Ascending aorta (tissue), 2 donors: ENCODE measurements at regions not wholly inside any gene's neighbourhood (a gene's known extent, or its start where the extent isn't known, plus 50 kb on each side); places are given as distances from the start of the nearest gene placed in this dataset.

Experiments used
- DNase-seq, 2 donors: peaks; one replicate each; pipeline ENCODE4 v3.0.0-alpha.2; 2019; ENCODE audit warnings: low spot score in 2 of 2
- H3K27ac ChIP-seq, 2 donors: fragments of 200-600 bp; sonication (generic); one replicate each; pipeline ENCODE4 v1.5.1; 2016 to 2017; ENCODE audit warnings: mild to moderate bottlenecking in 1 of 2
- H3K27me3 ChIP-seq: fragments of 200-600 bp; sonication (generic); one replicate; pipeline ENCODE4 v1.5.1; 2017
- H3K36me3 ChIP-seq, 2 donors: fragments of 200-600 bp; sonication (generic); one replicate each; pipeline ENCODE4 v1.5.1; 2016
- H3K4me1 ChIP-seq, 2 donors: fragments of 200-600 bp; sonication (generic); one replicate each; pipeline ENCODE4 v1.5.1; 2016 to 2017; ENCODE audit warnings: mild to moderate bottlenecking in 1 of 2
- H3K4me3 ChIP-seq, 2 donors: fragments of 200-600 bp; sonication (generic); one replicate each; pipeline ENCODE4 v1.5.1; 2016 to 2017; ENCODE audit warnings: mild to moderate bottlenecking in 1 of 2
- H3K9me3 ChIP-seq, 2 donors: fragments of 200-600 bp; sonication (generic); one replicate each; pipeline ENCODE4 v1.5.1; 2016
- intact Hi-C: fragments of 100-400 bp; cut with DNase I; formaldehyde crosslinking; loops from one replicate; pipeline ENCODE4 v1.15.1; 2023
- TF ChIP-seq, protein P1 (sequence below), 3 experiments: fragments of 200-600 bp in 2 of 3; fragments of 450-650 bp in 1 of 3; sonication (generic) in 2 of 3; IDR thresholded peaks; one replicate each; pipeline ENCODE4 v1.5.1; 2016 to 2019; ENCODE audit warnings: antibody characterized with exemption in 3 of 3, mild to moderate bottlenecking in 1 of 3, moderate library complexity in 1 of 3

DNA sequence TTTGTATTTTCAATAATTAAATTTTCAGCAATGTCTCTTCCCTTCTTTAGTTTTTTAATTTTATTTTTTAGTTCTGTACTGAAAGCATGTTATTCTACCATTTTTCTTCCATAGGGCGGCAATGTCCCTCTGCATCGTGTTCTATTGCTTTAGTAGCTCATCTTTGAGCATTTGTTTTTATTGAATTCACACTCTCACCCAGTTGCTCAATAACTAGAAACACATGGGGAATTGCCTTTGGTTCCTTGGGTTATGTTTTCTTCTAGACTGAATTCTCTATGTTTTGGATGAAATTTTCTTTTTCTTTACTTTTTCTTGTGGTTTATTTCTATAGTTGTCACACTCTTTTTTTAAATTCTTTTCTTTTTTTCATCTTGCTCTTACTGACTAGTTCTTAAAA, 233.8 kb upstream of the LDB2 start:
- TF ChIP-seq, protein P1, sequence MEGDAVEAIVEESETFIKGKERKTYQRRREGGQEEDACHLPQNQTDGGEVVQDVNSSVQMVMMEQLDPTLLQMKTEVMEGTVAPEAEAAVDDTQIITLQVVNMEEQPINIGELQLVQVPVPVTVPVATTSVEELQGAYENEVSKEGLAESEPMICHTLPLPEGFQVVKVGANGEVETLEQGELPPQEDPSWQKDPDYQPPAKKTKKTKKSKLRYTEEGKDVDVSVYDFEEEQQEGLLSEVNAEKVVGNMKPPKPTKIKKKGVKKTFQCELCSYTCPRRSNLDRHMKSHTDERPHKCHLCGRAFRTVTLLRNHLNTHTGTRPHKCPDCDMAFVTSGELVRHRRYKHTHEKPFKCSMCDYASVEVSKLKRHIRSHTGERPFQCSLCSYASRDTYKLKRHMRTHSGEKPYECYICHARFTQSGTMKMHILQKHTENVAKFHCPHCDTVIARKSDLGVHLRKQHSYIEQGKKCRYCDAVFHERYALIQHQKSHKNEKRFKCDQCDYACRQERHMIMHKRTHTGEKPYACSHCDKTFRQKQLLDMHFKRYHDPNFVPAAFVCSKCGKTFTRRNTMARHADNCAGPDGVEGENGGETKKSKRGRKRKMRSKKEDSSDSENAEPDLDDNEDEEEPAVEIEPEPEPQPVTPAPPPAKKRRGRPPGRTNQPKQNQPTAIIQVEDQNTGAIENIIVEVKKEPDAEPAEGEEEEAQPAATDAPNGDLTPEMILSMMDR (IDR thresholded peaks at IDR 0.05), result no peak
- intact Hi-C loops, result no loop called here

DNA sequence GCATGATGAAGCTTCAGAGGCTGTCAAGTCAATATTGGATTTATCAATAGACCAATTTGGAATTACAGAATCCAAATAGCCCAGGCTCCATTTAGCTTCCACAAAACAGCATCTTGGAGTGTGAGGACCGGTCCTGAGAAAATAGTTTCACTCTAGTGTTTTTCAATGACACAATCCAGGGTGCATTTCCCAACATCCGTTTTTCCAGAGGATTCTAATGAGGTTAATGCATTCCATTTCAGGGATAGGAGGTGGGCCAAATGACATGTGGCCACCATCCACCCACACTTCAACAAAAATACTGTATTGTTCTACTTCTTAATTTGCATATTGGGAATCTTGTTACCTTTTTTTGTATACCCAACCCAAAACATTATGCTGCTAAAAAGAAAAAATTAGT, 229.8 kb upstream of the LDB2 start:
- Histone ChIP-seq H3K27me3 (no peaks in the 10 kb centered on the region), H3K4me3 (no peak overlapping the region), H3K4me1 (no peaks in the 10 kb centered on the region), H3K36me3 (no peaks in the 10 kb centered on the region), H3K27ac (no peak overlapping the region), H3K9me3 (no peaks in the 10 kb centered on the region)
- TF ChIP-seq, protein P1 (IDR thresholded peaks at IDR 0.05), result no peak
- no peak for DNase-seq
- intact Hi-C loops, result no loop called here

More for the DNA sequence above, 233.8 kb upstream of the LDB2 start:
- DNase-seq, result no peak
- H3K27me3 ChIP-seq, result no peaks in the 10 kb centered on the region
- no peak overlapping the region for H3K27ac ChIP-seq
- H3K9me3 ChIP-seq, result no peaks in the 10 kb centered on the region
- H3K4me1 ChIP-seq, result no peaks in the 10 kb centered on the region
- H3K36me3 ChIP-seq, result no peaks in the 10 kb centered on the region
- H3K4me3 ChIP-seq, result no peak overlapping the region

DNA sequence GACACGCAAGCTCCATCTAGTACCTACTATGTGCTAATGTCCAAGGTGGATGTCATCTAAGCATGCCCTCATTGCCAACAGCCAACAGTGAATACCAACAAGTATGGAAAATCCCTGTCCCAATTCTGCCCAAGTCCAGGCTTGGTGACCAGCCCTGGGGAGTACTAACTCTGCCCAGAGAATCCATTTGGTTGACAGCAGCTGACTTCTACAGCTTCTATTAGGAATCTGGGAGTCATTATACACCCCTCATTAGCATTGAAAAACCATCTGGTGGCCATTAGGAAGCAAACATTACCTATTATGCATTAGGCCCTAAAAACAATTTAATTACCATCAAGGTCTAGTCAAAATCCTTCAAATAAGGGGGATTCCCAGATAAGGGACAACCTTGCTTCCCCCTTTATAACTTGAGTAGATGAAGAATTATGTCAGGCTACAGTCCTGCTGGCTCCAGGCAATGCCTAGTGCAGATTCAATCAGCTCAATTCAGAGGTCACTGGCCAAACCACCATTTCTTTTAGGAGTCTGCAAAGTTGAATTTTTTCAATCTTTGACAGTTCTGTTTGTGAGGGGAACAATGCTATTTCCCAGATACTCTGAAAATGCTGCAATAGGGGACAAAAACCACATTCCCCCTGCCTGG, 228.0 kb upstream of the LDB2 start:
- Histone ChIP-seq H3K36me3 (no peaks in the 10 kb centered on the region), H3K27me3 (no peaks in the 10 kb centered on the region), H3K9me3 (no peaks in the 10 kb centered on the region), H3K4me1 (no peaks in the 10 kb centered on the region), H3K4me3 (no peak overlapping the region), H3K27ac (no peak overlapping the region)
- TF ChIP-seq, protein P1 (IDR thresholded peaks at IDR 0.05), result no peak
- DNase-seq, result no peak
- intact Hi-C loops, result no loop called here

DNA sequence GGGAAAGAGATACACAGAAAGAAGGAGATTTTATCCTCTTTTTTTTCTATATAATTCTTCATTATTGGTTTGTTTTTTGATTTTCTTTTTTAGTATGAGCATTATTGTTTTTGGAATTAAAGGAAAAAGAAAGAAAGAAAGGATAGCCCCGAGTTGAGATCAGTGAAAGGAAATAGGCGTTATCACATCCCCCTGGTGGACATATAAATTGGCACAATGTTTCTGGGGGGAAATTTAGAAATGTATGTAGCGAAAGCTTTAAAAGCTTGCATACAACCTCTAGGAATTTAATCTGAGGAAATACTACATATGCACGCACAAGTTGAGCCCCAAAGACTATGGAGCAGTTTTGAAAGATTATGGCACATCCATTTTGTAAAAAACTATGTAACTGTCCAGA, 226.3 kb upstream of the LDB2 start:
- Histone ChIP-seq H3K27me3 (no peaks in the 10 kb centered on the region), H3K4me3 (no peak overlapping the region), H3K9me3 (peaks cover 0 to 6% of the 10 kb centered on the region in 2 donors), H3K36me3 (no peaks in the 10 kb centered on the region), H3K4me1 (no peaks in the 10 kb centered on the region), H3K27ac (no peak overlapping the region)
- intact Hi-C loops, result no loop called here
- TF ChIP-seq, protein P1 (IDR thresholded peaks at IDR 0.05), result no peak
- no peak for DNase-seq

DNA sequence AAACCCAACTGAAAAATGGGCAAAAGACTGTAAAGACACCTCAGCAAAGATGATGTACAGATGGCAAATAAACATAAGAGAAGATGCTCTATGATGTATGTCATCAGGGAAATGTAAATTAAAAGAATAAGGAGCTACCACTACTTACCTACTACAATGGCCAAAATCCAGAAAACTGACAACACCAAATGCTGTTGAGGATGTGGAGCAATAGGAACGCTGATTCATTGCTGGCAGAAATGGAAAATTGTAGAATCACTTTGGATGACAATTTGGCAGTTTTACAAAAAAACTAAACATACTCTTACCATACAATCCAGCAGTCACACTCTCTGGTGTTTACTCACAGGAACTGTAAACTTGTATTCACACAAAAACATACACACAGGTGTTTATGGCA, 222.3 kb upstream of the LDB2 start:
- DNase-seq, result no peak
- Histone ChIP-seq H3K4me3 (no peak overlapping the region), H3K27ac (no peak overlapping the region), H3K36me3 (no peaks in the 10 kb centered on the region), H3K9me3 (peaks cover 0 to 6% of the 10 kb centered on the region in 2 donors), H3K27me3 (no peaks in the 10 kb centered on the region), H3K4me1 (no peaks in the 10 kb centered on the region)
- TF ChIP-seq, protein P1 (IDR thresholded peaks at IDR 0.05), result no peak
- intact Hi-C loops, result no loop called here

DNA sequence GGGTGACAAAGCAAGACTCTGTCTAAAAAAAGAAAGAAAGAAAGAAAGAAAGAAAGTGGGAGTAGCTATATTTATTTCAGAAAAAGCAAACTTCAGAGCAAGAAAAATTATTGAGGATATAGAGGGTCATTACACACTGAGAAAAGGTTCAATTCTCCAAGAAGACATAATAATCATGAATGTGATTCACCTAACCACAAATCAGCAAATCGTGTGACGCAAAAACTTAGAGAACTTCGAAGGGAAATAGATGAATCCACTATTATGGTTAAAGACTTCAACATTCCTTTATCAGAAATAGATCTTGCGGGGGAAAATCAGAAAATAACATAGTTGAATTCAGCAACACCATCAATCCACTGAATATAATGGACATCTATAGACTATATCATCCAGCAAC, 219.3 kb upstream of the LDB2 start:
- Histone ChIP-seq H3K4me1 (no peaks in the 10 kb centered on the region), H3K36me3 (no peaks in the 10 kb centered on the region), H3K27ac (no peak overlapping the region), H3K9me3 (peaks cover 0 to 6% of the 10 kb centered on the region in 2 donors), H3K27me3 (no peaks in the 10 kb centered on the region), H3K4me3 (no peak overlapping the region)
- TF ChIP-seq, protein P1 (IDR thresholded peaks at IDR 0.05), result no peak
- intact Hi-C loops, result no loop called here
- DNase-seq, result no peak
